ENCODE measurements at regions not wholly inside any gene's neighbourhood (a gene's known extent, or its start where the extent isn't known, plus 50 kb on each side); places are given as distances from the start of the nearest gene placed in this dataset.
A peak's percentile ranks its signal among the peaks of the same experiment; 100 is the strongest.

DNA sequence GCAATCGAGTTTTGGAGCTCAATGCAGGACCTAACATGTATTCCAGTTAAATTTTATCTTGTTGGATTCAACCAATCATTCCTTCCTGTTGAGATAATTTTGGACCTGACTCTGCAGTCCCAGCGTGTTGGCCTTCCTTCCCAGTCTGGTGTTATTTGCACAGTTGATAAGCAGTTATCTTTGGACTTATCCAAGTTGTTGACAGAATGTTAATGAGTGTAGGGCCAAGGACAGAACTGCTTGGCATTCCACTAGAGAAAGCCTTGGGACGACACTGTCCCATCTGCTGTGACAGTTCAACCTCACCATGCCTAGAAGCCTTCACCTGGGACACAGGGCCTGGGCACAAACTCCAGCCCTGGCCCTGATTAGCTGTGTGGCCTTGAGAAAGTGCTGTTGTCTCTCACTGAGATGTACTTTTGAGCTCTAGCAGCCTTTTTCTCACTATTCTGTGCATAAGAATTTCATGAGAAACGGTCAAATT, 104.1 kb upstream of the SLC25A33 start:
- TF ChIP-seq, protein P1, sequence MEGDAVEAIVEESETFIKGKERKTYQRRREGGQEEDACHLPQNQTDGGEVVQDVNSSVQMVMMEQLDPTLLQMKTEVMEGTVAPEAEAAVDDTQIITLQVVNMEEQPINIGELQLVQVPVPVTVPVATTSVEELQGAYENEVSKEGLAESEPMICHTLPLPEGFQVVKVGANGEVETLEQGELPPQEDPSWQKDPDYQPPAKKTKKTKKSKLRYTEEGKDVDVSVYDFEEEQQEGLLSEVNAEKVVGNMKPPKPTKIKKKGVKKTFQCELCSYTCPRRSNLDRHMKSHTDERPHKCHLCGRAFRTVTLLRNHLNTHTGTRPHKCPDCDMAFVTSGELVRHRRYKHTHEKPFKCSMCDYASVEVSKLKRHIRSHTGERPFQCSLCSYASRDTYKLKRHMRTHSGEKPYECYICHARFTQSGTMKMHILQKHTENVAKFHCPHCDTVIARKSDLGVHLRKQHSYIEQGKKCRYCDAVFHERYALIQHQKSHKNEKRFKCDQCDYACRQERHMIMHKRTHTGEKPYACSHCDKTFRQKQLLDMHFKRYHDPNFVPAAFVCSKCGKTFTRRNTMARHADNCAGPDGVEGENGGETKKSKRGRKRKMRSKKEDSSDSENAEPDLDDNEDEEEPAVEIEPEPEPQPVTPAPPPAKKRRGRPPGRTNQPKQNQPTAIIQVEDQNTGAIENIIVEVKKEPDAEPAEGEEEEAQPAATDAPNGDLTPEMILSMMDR (IDR thresholded peaks at IDR 0.05; ENCODE audit: control insufficient read depth, insufficient read depth, low read depth, low read length, missing control alignments), result no peak
- H3K4me3 ChIP-seq (ENCODE audit: control insufficient read depth, low read depth, low read length), result no peak overlapping the region
- no peak for DNase-seq (ENCODE audit: low read depth)

DNA sequence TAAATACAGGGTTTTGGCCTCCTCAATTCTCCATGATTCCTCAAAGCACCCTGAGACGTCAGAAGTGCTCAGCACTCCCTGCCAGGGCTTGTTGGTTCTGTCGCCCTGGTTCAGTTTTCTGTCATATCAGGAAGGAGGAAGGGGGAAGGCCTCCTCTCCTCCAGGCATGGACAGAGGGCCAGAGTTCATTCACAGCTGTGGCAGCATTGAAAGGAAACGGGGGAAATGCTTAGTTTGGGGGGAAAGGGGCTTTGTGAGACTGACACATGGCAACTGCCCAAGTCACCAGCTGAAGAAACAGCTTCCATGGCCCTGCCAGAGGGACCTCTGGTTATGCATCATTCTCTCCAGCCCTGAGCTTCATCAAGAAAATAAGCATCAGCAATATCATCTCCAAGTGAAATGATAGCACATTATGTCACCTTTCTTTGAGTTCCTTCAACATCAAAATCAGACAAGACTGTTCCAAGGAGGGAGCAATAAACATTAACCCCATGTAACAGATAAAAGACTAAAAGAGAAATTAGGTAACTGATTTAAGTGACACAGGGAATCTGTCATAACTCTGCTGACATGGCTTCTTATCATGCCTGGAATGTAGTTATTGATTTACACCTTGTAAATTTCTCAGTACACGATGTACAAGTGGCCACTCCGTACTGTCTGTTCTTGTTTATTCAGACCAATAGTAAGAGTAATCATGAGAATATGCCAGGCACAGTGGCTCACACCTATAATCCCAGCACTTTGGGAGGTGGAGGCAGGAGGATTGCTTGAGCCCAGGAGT, 103.2 kb upstream of the SLC25A33 start:
- no peak overlapping the region for H3K4me3 ChIP-seq (ENCODE audit: control insufficient read depth, low read depth, low read length)
- no peak for DNase-seq (ENCODE audit: low read depth)
- TF ChIP-seq, protein P1 (IDR thresholded peaks at IDR 0.05; ENCODE audit: control insufficient read depth, insufficient read depth, low read depth, low read length, missing control alignments), result no peak

DNA sequence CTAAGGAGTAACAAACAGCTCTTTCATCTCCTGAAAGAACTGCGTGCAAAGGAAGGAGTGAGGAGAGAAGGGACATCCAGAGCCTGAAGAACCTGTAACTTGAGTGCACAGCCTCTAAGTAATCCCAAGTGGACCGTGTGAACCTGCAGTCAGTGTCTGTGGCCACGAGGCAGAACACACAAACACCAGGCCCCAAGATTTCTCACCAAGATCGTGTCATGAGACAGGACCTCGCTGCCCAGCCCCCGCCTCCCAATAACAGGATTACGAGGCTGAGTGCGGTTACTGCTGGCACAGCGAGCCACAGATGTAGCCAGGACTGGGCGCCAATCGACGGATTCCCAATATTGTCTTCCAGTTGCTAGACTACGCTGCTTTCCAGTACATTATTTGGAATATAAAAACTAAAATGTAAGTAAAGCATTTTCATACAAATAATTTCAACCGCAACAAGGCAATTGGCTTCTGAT, 101.3 kb upstream of the SLC25A33 start:
- no peak overlapping the region for H3K4me3 ChIP-seq (ENCODE audit: control insufficient read depth, low read depth, low read length)
- DNase-seq (ENCODE audit: low read depth), result peak; percentile 1
- TF ChIP-seq, protein P1 (IDR thresholded peaks at IDR 0.05; ENCODE audit: control insufficient read depth, insufficient read depth, low read depth, low read length, missing control alignments), result no peak

DNA sequence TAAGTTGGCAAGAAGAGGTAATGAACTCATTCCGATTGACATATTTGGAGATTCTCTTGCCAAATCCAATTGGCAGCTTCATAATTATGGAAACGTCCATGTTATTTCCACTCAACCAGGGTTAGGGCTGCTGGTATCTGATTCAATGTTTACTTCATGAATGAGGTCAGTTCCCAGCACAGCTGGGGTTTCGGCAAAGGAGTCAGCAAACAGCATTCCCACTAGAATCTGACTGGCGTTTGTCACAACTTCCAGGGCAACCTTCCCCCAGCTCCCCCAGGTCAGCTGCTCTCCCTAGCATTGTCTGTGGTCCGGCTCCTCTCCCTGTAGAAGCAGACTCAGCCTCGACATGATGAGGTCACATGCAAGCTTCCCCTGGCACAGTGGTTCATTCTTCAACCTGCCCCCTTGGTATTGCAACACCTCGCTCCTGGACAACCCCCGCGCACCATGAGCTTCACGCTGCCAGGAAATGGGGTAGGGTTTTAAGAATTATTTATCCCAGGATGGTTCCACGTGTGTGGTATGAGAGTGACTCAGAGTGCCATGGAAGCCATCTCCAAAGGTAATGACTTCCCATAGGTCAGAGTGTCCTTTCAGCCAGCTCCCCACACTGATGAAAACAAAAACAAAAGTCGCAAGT, 100.7 kb upstream of the SLC25A33 start:
- peak; percentile 48 for DNase-seq (ENCODE audit: low read depth)
- TF ChIP-seq, protein P1 (IDR thresholded peaks at IDR 0.05; ENCODE audit: control insufficient read depth, insufficient read depth, low read depth, low read length, missing control alignments), result no peak
- H3K4me3 ChIP-seq (ENCODE audit: control insufficient read depth, low read depth, low read length), result no peak overlapping the region

DNA sequence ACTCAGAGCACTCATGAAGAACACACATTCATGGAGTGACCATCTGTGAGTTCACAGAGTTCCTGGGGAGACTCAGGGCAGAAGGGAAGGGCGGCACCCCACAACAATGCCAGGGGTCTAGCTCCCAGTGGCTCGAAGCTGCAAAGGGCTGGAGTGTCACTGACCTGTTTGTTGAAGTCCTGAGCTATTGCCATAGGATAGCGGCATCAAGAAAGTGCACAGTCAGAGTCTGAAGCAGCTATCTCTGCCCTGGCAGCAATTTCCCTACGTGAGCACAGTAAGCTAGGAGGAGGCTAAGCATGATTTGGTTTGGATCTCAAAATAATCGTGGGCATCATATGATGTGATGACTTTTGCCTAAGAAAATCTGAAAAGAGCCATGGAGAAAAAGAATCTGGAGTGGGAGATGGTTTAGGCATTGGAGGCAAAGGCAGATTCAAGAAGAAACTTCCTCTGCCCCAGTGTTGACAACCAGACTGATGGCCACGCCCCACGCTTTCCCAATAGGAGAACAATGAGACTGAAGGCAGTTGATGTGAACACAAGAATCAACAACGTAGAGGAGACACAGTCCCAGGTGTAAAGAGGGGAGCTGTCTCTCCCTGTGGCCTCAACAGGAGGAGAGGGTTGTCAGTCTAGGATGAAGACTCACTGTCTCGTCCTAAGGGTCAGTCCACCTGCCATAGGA, 100.0 kb upstream of the SLC25A33 start:
- no peak for DNase-seq (ENCODE audit: low read depth)
- H3K4me3 ChIP-seq (ENCODE audit: control insufficient read depth, low read depth, low read length), result no peak overlapping the region
- TF ChIP-seq, protein P1 (IDR thresholded peaks at IDR 0.05; ENCODE audit: control insufficient read depth, insufficient read depth, low read depth, low read length, missing control alignments), result no peak

DNA sequence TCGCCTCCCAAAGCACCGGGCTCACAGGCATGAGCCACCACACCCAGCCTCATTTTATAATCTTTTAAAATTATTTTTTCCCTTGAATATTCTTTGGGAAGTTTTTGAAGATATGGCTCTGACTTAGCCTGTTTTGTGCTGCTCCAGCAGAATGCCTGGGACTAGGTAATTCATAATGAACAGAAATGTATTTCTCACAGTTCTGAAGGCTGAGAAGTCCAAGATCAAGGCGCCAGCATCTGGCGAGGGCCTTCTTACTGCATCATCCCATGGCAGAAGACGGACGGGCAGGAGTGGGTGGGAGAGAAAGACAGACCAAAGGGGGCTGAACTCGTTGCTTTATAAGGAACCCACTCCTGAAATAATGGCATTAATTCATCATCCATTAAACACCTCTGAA, 99.0 kb upstream of the SLC25A33 start:
- no peak for DNase-seq (ENCODE audit: low read depth)
- TF ChIP-seq, protein P1 (IDR thresholded peaks at IDR 0.05; ENCODE audit: control insufficient read depth, insufficient read depth, low read depth, low read length, missing control alignments), result no peak
- H3K4me3 ChIP-seq (ENCODE audit: control insufficient read depth, low read depth, low read length), result no peak overlapping the region
